ENCODE measurements at regions not wholly inside any gene's neighbourhood (a gene's known extent, or its start where the extent isn't known, plus 50 kb on each side); places are given as distances from the start of the nearest gene placed in this dataset.

- no peak for DNase-seq (ENCODE audit: low read depth, low spot score)
Observed at GRCh38 chr6:159480471-159480870, 212.6 kb downstream of the SOD2 start.

GRCh38 chr6:159479146-159479545 lies 213.9 kb downstream of the SOD2 start:
- DNase-seq (ENCODE audit: low read depth, low spot score): no peak

GRCh38 chr6:159473475-159474263 lies 219.4 kb downstream of the SOD2 start:
- DNase-seq (ENCODE audit: low read depth, low spot score): no peak

- no peak for DNase-seq (ENCODE audit: low read depth, low spot score)
Observed at GRCh38 chr6:159470397-159470796, 222.6 kb downstream of the SOD2 start.

GRCh38 chr6:159469443-159469842 lies 223.6 kb downstream of the SOD2 start:
- no peak for DNase-seq (ENCODE audit: low read depth, low spot score)

GRCh38 chr6:159468994-159469393 lies 224.0 kb downstream of the SOD2 start:
- no peak for DNase-seq (ENCODE audit: low read depth, low spot score)

GRCh38 chr6:159467473-159468041 lies 225.5 kb downstream of the SOD2 start:
- DNase-seq (ENCODE audit: low read depth, low spot score): no peak

- no peak for DNase-seq (ENCODE audit: low read depth, low spot score)
Observed at GRCh38 chr6:159466926-159467325, 226.1 kb downstream of the SOD2 start.

GRCh38 chr6:159464816-159465215 lies 228.2 kb downstream of the SOD2 start:
- no peak for DNase-seq (ENCODE audit: low read depth, low spot score)

GRCh38 chr6:159463119-159463829 lies 229.8 kb downstream of the SOD2 start:
- no peak for DNase-seq (ENCODE audit: low read depth, low spot score)

- no peak for DNase-seq (ENCODE audit: low read depth, low spot score)
Observed at GRCh38 chr6:159462431-159462830, 230.6 kb downstream of the SOD2 start.

GRCh38 chr6:159461998-159462397 lies 231.0 kb downstream of the SOD2 start:
- DNase-seq (ENCODE audit: low read depth, low spot score): no peak

- DNase-seq (ENCODE audit: low read depth, low spot score): no peak
Observed at GRCh38 chr6:159461266-159461665, 231.8 kb downstream of the SOD2 start.

- DNase-seq (ENCODE audit: low read depth, low spot score): no peak
Observed at GRCh38 chr6:159460476-159460875, 232.6 kb downstream of the SOD2 start.

GRCh38 chr6:159456349-159456748 lies 236.7 kb downstream of the SOD2 start:
- no peak for DNase-seq (ENCODE audit: low read depth, low spot score)

GRCh38 chr6:159455700-159456274 lies 237.3 kb downstream of the SOD2 start:
- DNase-seq (ENCODE audit: low read depth, low spot score): no peak

- peak; percentile 23 for DNase-seq (ENCODE audit: low read depth, low spot score)
Observed at GRCh38 chr6:159450815-159451465, 242.1 kb downstream of the SOD2 start.

GRCh38 chr6:159446340-159446739 lies 246.7 kb downstream of the SOD2 start:
- DNase-seq (ENCODE audit: low read depth, low spot score): no peak

GRCh38 chr6:159445351-159445750 lies 247.7 kb downstream of the SOD2 start:
- no peak for DNase-seq (ENCODE audit: low read depth, low spot score)

- no peak for DNase-seq (ENCODE audit: low read depth, low spot score)
Observed at GRCh38 chr6:159444056-159444760, 248.8 kb downstream of the SOD2 start.

GRCh38 chr6:159443417-159443920 lies 249.6 kb downstream of the SOD2 start:
- DNase-seq (ENCODE audit: low read depth, low spot score): no peak

Measured in smooth muscle cell of the brain vasculature (primary cell).